SK-N-SH (cell line): ENCODE measurements at regions not wholly inside any gene's neighbourhood (a gene's known extent, or its start where the extent isn't known, plus 50 kb on each side); places are given as distances from the start of the nearest gene placed in this dataset.

Experiments
- CTCF ChIA-PET: fragments of 300-600, 350-600 bp; formaldehyde crosslinking; extraction: SDS; loops from one replicate; lab custom pipeline; 2021; lab: Yijun Ruan, JAX
- POLR2A ChIA-PET: fragments of 350-600 bp; sonication (Branson Sonifier 250); formaldehyde crosslinking; extraction: SDS; loops from one replicate; lab custom pipeline; 2020; ENCODE audit warnings: antibody characterized with exemption, inconsistent platforms; lab: Yijun Ruan, JAX
- DNase-seq: peaks from one replicate; pipeline ENCODE4 v3.0.0; 2012
- H2AFZ ChIP-seq: fragments of 200-600 bp; sonication (generic); 2 replicates; pipeline ENCODE4 v1.8.1; 2016; ENCODE audit warnings: antibody characterized with exemption, mild to moderate bottlenecking, low read depth
- H3F3A ChIP-seq: fragments of 200-600 bp; sonication (generic); replicated peaks from 2 replicates; pipeline ENCODE3; 2016; ENCODE audit warnings: antibody characterized with exemption, mild to moderate bottlenecking; ENCODE audit not compliant: insufficient read depth
- H3K27ac ChIP-seq, 2 experiments: fragments of 200-500 bp in 1 of 2; fragments of 200-600 bp in 1 of 2; sonication (Bioruptor generic) in 1 of 2; sonication (generic), shearing (Covaris generic) in 1 of 2; 2 replicates each; pipeline versions ENCODE4 v1.5.1 to v1.6.1; 2014 to 2016; ENCODE audit warnings: low read depth in 2 of 2, inconsistent platforms in 1 of 2, low read length in 1 of 2, mild to moderate bottlenecking in 1 of 2, mixed read lengths in 1 of 2
- H3K27me3 ChIP-seq: fragments of 200-600 bp; sonication (generic), shearing (Covaris generic); 2 replicates; pipeline ENCODE4 v1.6.1; 2016; ENCODE audit warnings: mixed run types; ENCODE audit not compliant: insufficient read depth
- H3K36me3 ChIP-seq, 2 experiments: fragments of 200-500 bp in 1 of 2; fragments of 200-600 bp in 1 of 2; sonication (Bioruptor generic) in 1 of 2; sonication (generic) in 1 of 2; replicated peaks in 1 of 2; 2 replicates each; pipeline versions ENCODE3 to v1.5.1; 2014 to 2016; ENCODE audit warnings: low read length in 1 of 2, mild to moderate bottlenecking in 1 of 2; ENCODE audit not compliant: insufficient read depth in 2 of 2, control insufficient read depth in 1 of 2
- H3K4me1 ChIP-seq, 2 experiments: fragments of 200-500 bp in 1 of 2; fragments of 200-600 bp in 1 of 2; sonication (Bioruptor generic) in 1 of 2; sonication (generic), shearing (Covaris generic) in 1 of 2; 2 replicates each; pipeline versions ENCODE4 v1.5.1 to v1.6.1; 2014 to 2016; ENCODE audit warnings: low read depth in 1 of 2, low read length in 1 of 2, mixed run types in 1 of 2; ENCODE audit not compliant: insufficient read depth in 2 of 2, control insufficient read depth in 1 of 2
- H3K4me2 ChIP-seq: fragments of 200-600 bp; sonication (generic), shearing (Covaris generic); 2 replicates; pipeline ENCODE4 v1.6.1; 2017; ENCODE audit warnings: mixed run types
- H3K4me3 ChIP-seq, 2 experiments: fragments of 200-500 bp in 1 of 2; fragments of 200-600 bp in 1 of 2; sonication (Bioruptor generic) in 1 of 2; sonication (generic), shearing (Covaris generic) in 1 of 2; 2 replicates each; pipeline versions ENCODE4 v1.5.1 to v1.8.1; 2014 to 2016; ENCODE audit warnings: low read depth in 2 of 2, inconsistent platforms in 1 of 2, low read length in 1 of 2, mild to moderate bottlenecking in 1 of 2, mixed read lengths in 1 of 2, moderate library complexity in 1 of 2
- H3K79me2 ChIP-seq: fragments of 200-600 bp; sonication (generic); 2 replicates; pipeline ENCODE4 v1.8.1; 2017; ENCODE audit warnings: mild to moderate bottlenecking; ENCODE audit not compliant: insufficient read depth
- H3K9ac ChIP-seq: fragments of 200-600 bp; sonication (generic); 2 replicates; pipeline ENCODE4 v1.6.1; 2017; ENCODE audit warnings: mixed run types
- H3K9me2 ChIP-seq: fragments of 200-600 bp; sonication (generic); 2 replicates; pipeline ENCODE4 v1.6.1; 2017; ENCODE audit warnings: mixed run types
- H3K9me3 ChIP-seq: fragments of 200-600 bp; sonication (generic); 2 replicates; pipeline ENCODE4 v1.6.1; 2017; ENCODE audit warnings: mixed run types, mild to moderate bottlenecking, moderate library complexity
- H4K20me1 ChIP-seq: fragments of 200-600 bp; sonication (generic); 2 replicates; pipeline ENCODE4 v1.6.1; 2017; ENCODE audit warnings: mild to moderate bottlenecking, mixed run types; ENCODE audit not compliant: insufficient read depth
- CHD2 ChIP-seq: fragments of 150-350 bp; IDR thresholded peaks from 2 replicates; pipeline ENCODE4 v1.6.1; 2018; ENCODE audit warnings: low read length; ENCODE audit not compliant: partially characterized antibody
- EZH2phosphoT487 ChIP-seq: fragments of 200-600 bp; sonication (generic); IDR thresholded peaks from 2 replicates; pipeline ENCODE4 v1.6.1; 2017; ENCODE audit warnings: low read depth, mixed run types, mild to moderate bottlenecking, antibody characterized with exemption, moderate library complexity, borderline replicate concordance
- FOXJ3 ChIP-seq: sonication (generic); formaldehyde crosslinking; IDR thresholded peaks from 2 replicates; pipeline ENCODE4 v1.5.1; 2020; ENCODE audit warnings: mild to moderate bottlenecking, missing genetic modification reagents
- GATA2 ChIP-seq: sonication (generic); formaldehyde crosslinking; IDR thresholded peaks from 2 replicates; pipeline ENCODE4 v1.5.0; 2020; ENCODE audit warnings: mild to moderate bottlenecking, missing genetic modification reagents
- IRF3 ChIP-seq: fragments of 150-350 bp; IDR thresholded peaks from 2 replicates; pipeline ENCODE4 v1.6.1; 2016; ENCODE audit warnings: mild to moderate bottlenecking, low read depth, low read length
- MAX ChIP-seq: IDR thresholded peaks from 2 replicates; pipeline ENCODE4 v1.4.0; 2012; ENCODE audit warnings: low read depth
- MEF2A ChIP-seq: IDR thresholded peaks from 2 replicates; pipeline ENCODE4 v1.4.0; 2012; ENCODE audit warnings: low read depth, borderline replicate concordance
- NFIC ChIP-seq: IDR thresholded peaks from 2 replicates; pipeline ENCODE4 v1.4.0; 2012; ENCODE audit warnings: borderline replicate concordance
- POLR2AphosphoS5 ChIP-seq: IDR thresholded peaks from 2 replicates; pipeline ENCODE4 v1.6.1; 2012; ENCODE audit warnings: low read depth, low read length
- RCOR1 ChIP-seq: fragments of 150-350 bp; IDR thresholded peaks from 2 replicates; pipeline ENCODE4 v1.6.1; 2017; ENCODE audit warnings: antibody characterized with exemption, low read length
- RFX5 ChIP-seq: IDR thresholded peaks from 2 replicates; pipeline ENCODE4 v1.6.1; 2012; ENCODE audit warnings: mild to moderate bottlenecking, improper control_type of control experiment, low read length
- SIN3A ChIP-seq: IDR thresholded peaks from 2 replicates; pipeline ENCODE4 v1.6.1; 2012; ENCODE audit warnings: low read depth, mild to moderate bottlenecking, low read length, moderate library complexity, borderline replicate concordance
- SMC3 ChIP-seq: IDR thresholded peaks from 2 replicates; pipeline ENCODE4 v1.6.1; 2012; ENCODE audit warnings: low read depth, low read length, improper control_type of control experiment
- TCF12 ChIP-seq: IDR thresholded peaks from 2 replicates; pipeline ENCODE4 v1.4.0; 2012
- TEAD4 ChIP-seq: IDR thresholded peaks from 2 replicates; pipeline ENCODE4 v1.4.0; 2012; ENCODE audit warnings: mild to moderate bottlenecking, borderline replicate concordance; ENCODE audit not compliant: insufficient read depth
- ZBTB33 ChIP-seq: IDR thresholded peaks from 2 replicates; pipeline ENCODE4 v1.4.0; 2012; ENCODE audit warnings: low read depth, borderline replicate concordance
- WGBS: methylation state at CpG from one replicate; pipeline ENCODE4 v1.1.6; 2017; ENCODE audit warnings: low lambda C conversion rate; 5-methylcytosine and 5-hydroxymethylcytosine counted together

GRCh38 chr10:6643962-6644361 is 63.9 kb upstream of the PRKCQ start:
- H3K4me3 ChIP-seq, result no peak overlapping the region
- H4K20me1 ChIP-seq, result no peaks in the 10 kb centered on the region
- no peak overlapping the region for H2AFZ ChIP-seq
- CTCF ChIA-PET, result interaction anchor here (0.7 kb wide), 1 partner anchor 35 kb away, joined by 3 read pairs; no protein-coding TSS in a partner anchor
- no peaks in the 10 kb centered on the region for H3K79me2 ChIP-seq
- H3K4me2 ChIP-seq, result no peak overlapping the region
- no peak for TF ChIP-seq POLR2AphosphoS5
- TF ChIP-seq RCOR1, result no peak
- no peak for TF ChIP-seq TCF12
- no peaks in the 10 kb centered on the region for H3K4me1 ChIP-seq
- H3K9ac ChIP-seq, result no peak overlapping the region
- WGBS, result 21% methylated on average over 3 of the region's 3 CpGs
- no peaks in the 10 kb centered on the region for H3K27me3 ChIP-seq
- POLR2A ChIA-PET, result interaction anchor here (0.6 kb wide), 1 partner anchor 423 kb away, joined by 3 read pairs; no protein-coding TSS in a partner anchor
- H3K27ac ChIP-seq, result no peak overlapping the region
- H3F3A ChIP-seq, result no peaks in the 10 kb centered on the region
- DNase-seq, result no peak
- no peaks in the 10 kb centered on the region for H3K36me3 ChIP-seq
- H3K9me2 ChIP-seq, result no peaks in the 10 kb centered on the region
- no peaks in the 10 kb centered on the region for H3K9me3 ChIP-seq

GRCh38 chr10:6642876-6643275 is 62.8 kb upstream of the PRKCQ start:
- Histone ChIP-seq H3K9me3 (no peaks in the 10 kb centered on the region), H4K20me1 (no peaks in the 10 kb centered on the region), H3K4me3 (no peak overlapping the region), H2AFZ (no peak overlapping the region), H3K9ac (no peak overlapping the region), H3K4me1 (no peaks in the 10 kb centered on the region), H3F3A (no peaks in the 10 kb centered on the region), H3K27me3 (no peaks in the 10 kb centered on the region; the same call in 1 of the 2 replicates), H3K27ac (no peak overlapping the region), H3K4me2 (no peak overlapping the region), H3K9me2 (no peaks in the 10 kb centered on the region), H3K36me3 (no peaks in the 10 kb centered on the region), H3K79me2 (no peaks in the 10 kb centered on the region)
- no peak for TF ChIP-seq MAX
- TF ChIP-seq EZH2phosphoT487, result no peak
- no peak for TF ChIP-seq FOXJ3 (CRISPR knock-in tag)
- TF ChIP-seq MEF2A, result no peak
- no peak for TF ChIP-seq TEAD4
- TF ChIP-seq GATA2 (CRISPR knock-in tag), result no peak
- no peak for TF ChIP-seq ZBTB33
- TF ChIP-seq IRF3, result no peak
- TF ChIP-seq SMC3, result no peak
- no peak for TF ChIP-seq TCF12
- TF ChIP-seq SIN3A, result no peak
- no peak for TF ChIP-seq CHD2
- no peak for TF ChIP-seq NFIC
- no peak for TF ChIP-seq RFX5
- CTCF ChIA-PET, result interaction anchor here (1.0 kb wide), 1 partner anchor 25 kb away, joined by 3 read pairs; no protein-coding TSS in a partner anchor
- no peak for DNase-seq
- WGBS, result 2% methylated on average over 5 of the region's 5 CpGs
- POLR2A ChIA-PET, result no interaction called here
